Right ventricle myocardium superior (tissue), 1 donor: ENCODE measurements at regions not wholly inside any gene's neighbourhood (a gene's known extent, or its start where the extent isn't known, plus 50 kb on each side); places are given as distances from the start of the nearest gene placed in this dataset.

Source experiments
- ATAC-seq: fragments of 200-7000 bp; cut with Tn5 transposase; one replicate; pipeline ENCODE4 v1.9.1; 2020; ENCODE audit warnings: mild to moderate bottlenecking; ENCODE audit not compliant: poor library complexity
- DNase-seq: peaks from one replicate; pipeline ENCODE4 v3.0.0-alpha.2; 2020
- intact Hi-C: fragments of 100-400 bp; cut with DNase I; formaldehyde crosslinking; loops from one replicate; pipeline ENCODE4 v1.11.2; 2022
- donor health status: DM: no; HTN: yes; CAD: no; lungs with severe emphysema.

GRCh38 chr6:54768494-54768893 lies 78.1 kb upstream of the FAM83B start:
- intact Hi-C loops, result no loop called here
- DNase-seq (no peak), ATAC-seq (no peak)

GRCh38 chr6:54770328-54770727 lies 76.2 kb upstream of the FAM83B start:
- DNase-seq (no peak), ATAC-seq (no peak)
- intact Hi-C loops, result no loop called here

- no peak for DNase-seq
- intact Hi-C loops, result no loop called here
- ATAC-seq, result no peak
Observed at GRCh38 chr6:54771968-54772367, 74.6 kb upstream of the FAM83B start.

- no peak for DNase-seq
- ATAC-seq, result no peak
- intact Hi-C loops, result no loop called here
Observed at GRCh38 chr6:54772610-54773009, 74.0 kb upstream of the FAM83B start.

- intact Hi-C loops, result no loop called here
- no peak for DNase-seq
- no peak for ATAC-seq
Observed at GRCh38 chr6:54775576-54775975, 71.0 kb upstream of the FAM83B start.

- intact Hi-C loops, result no loop called here
- no peak for DNase-seq
- no peak for ATAC-seq
Observed at GRCh38 chr6:54776891-54777290, 69.7 kb upstream of the FAM83B start.

- no peak for DNase-seq
- intact Hi-C loops, result no loop called here
- no peak for ATAC-seq
Observed at GRCh38 chr6:54778731-54779130, 67.8 kb upstream of the FAM83B start.

- intact Hi-C loops, result no loop called here
- DNase-seq, result no peak
- ATAC-seq, result no peak
Observed at GRCh38 chr6:54784011-54784410, 62.6 kb upstream of the FAM83B start.

GRCh38 chr6:54786154-54786553 lies 60.4 kb upstream of the FAM83B start:
- intact Hi-C loops, result no loop called here
- ATAC-seq (no peak), DNase-seq (no peak)

GRCh38 chr6:54787825-54788224 lies 58.7 kb upstream of the FAM83B start:
- DNase-seq (no peak), ATAC-seq (no peak)
- intact Hi-C loops, result no loop called here
